RWPE1 (cell line): ENCODE measurements at regions not wholly inside any gene's neighbourhood (a gene's known extent, or its start where the extent isn't known, plus 50 kb on each side); places are given as distances from the start of the nearest gene placed in this dataset.

Experiments
- CTCF ChIA-PET: fragments of 350-600 bp; sonication (Branson Sonifier 250); formaldehyde crosslinking; extraction: SDS; loops from one replicate; lab custom pipeline; 2021; lab: Yijun Ruan, JAX
- POLR2A ChIA-PET: fragments of 400-600 bp; formaldehyde crosslinking; extraction: SDS; loops from one replicate; lab custom pipeline; 2020; ENCODE audit warnings: antibody characterized with exemption; ENCODE audit not compliant: low non-redundant PET; lab: Yijun Ruan, JAX
- DNase-seq: peaks from one replicate; pipeline ENCODE4 v3.0.0; 2012; ENCODE audit warnings: low spot score
- H3K27ac ChIP-seq: fragments of 450-650 bp; 2 replicates; pipeline ENCODE4 v1.5.1; 2017
- CTCF ChIP-seq: fragments of 450-650 bp; conservative IDR thresholded peaks from 2 replicates; pipeline ENCODE4 v1.5.1; 2017; ENCODE audit warnings: low read depth, mild to moderate bottlenecking

- CTCF ChIA-PET, result no interaction called here
- no peak overlapping the region for H3K27ac ChIP-seq
- TF ChIP-seq CTCF, result no peak
- POLR2A ChIA-PET, result no interaction called here
- DNase-seq, result no peak
Observed at GRCh38 chr2:139123795-139124194, 343.6 kb upstream of the NXPH2 start.

DNA sequence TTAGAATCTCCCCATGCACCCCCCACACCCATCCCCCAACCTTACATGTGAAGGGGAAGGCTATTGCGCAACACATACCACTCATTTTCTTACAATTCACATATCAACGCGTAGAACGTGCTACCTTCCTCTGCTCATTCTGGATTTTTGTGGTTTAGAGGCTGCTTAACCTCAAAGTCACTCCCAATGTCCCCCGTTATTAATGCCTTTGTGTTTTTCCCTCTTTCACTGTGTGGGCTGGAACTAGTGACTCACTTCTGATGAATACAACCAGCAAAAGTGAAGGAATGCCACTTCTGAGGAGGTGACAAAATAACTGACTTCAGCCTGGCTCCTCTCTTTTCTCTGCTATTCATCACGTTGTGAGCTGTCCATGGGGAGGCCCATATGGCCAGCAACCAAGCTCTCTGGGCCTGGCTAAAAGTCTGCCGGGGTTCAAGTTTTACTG, 342.5 kb upstream of the NXPH2 start:
- POLR2A ChIA-PET, result no interaction called here
- no peak overlapping the region for H3K27ac ChIP-seq
- TF ChIP-seq CTCF, result no peak
- CTCF ChIA-PET, result interaction anchor here (0.6 to 0.7 kb wide), 2 partner anchors 464 to 974 kb away, joined by 3 read pairs; no protein-coding TSS in a partner anchor
- peak; percentile 3 for DNase-seq

DNA sequence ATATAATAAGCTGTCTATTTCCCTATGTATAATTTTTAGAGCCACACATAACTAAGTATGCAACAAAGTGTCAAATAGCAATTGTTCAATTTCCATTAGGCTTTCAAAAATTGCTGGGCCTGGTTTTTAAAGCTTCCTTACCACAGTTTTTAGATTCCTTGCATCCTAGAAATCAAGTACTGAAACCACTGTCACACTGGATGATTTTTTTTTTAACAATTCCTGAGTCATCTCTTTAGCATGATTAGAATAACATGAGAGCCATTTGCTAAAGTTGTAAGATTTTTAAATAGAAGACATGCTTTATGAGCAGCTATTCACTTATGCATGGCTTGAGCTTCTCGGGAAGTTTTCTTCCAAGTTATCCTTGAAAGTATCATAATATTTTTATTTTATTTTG, 319.5 kb upstream of the NXPH2 start:
- TF ChIP-seq CTCF, result no peak
- ChIA-PET POLR2A (no interaction called here), CTCF (no interaction called here)
- no peak overlapping the region for H3K27ac ChIP-seq
- no peak for DNase-seq

GRCh38 chr2:139098961-139099360, 318.8 kb upstream of the NXPH2 start:
- DNase-seq, result no peak
- ChIA-PET POLR2A (no interaction called here), CTCF (no interaction called here)
- H3K27ac ChIP-seq, result no peak overlapping the region
- no peak for TF ChIP-seq CTCF

- CTCF ChIA-PET, result no interaction called here
- no peak for DNase-seq
- H3K27ac ChIP-seq, result no peak overlapping the region
- POLR2A ChIA-PET, result no interaction called here
- TF ChIP-seq CTCF, result no peak
Observed at GRCh38 chr2:139083121-139083520, 302.9 kb upstream of the NXPH2 start.

- no peak for TF ChIP-seq CTCF
- CTCF ChIA-PET, result no interaction called here
Observed at GRCh38 chr2:139080244-139080643, 300.1 kb upstream of the NXPH2 start.

GRCh38 chr2:139079311-139079710, 299.1 kb upstream of the NXPH2 start:
- CTCF ChIA-PET, result no interaction called here

More at GRCh38 chr2:139080244-139080643, 300.1 kb upstream of the NXPH2 start:
- POLR2A ChIA-PET, result no interaction called here
- H3K27ac ChIP-seq, result no peak overlapping the region
- no peak for DNase-seq

More at GRCh38 chr2:139079311-139079710, 299.1 kb upstream of the NXPH2 start:
- DNase-seq, result no peak
- TF ChIP-seq CTCF, result no peak
- H3K27ac ChIP-seq, result no peak overlapping the region
- POLR2A ChIA-PET, result no interaction called here
